Muscle layer of duodenum (tissue), 2 donors: ENCODE measurements at regions not wholly inside any gene's neighbourhood (a gene's known extent, or its start where the extent isn't known, plus 50 kb on each side); places are given as distances from the start of the nearest gene placed in this dataset.
"Not testable (repeated sequence)": the region's sequence is repeated elsewhere in the genome, so short reads cannot be mapped to it uniquely, and the experiment has no call there.

Experiments used
- H3K27ac ChIP-seq: one replicate; pipeline ENCODE4 v1.7.0; 2013; ENCODE audit warnings: mild to moderate bottlenecking, low read length
- H3K27me3 ChIP-seq: one replicate; pipeline ENCODE4 v1.7.0; 2013; ENCODE audit warnings: low read depth, mild to moderate bottlenecking, control low read depth, low read length
- H3K36me3 ChIP-seq, 2 donors: one replicate each; pipeline ENCODE4 v1.7.0; 2013; ENCODE audit warnings: low read length in 2 of 2, control low read depth in 1 of 2, mild to moderate bottlenecking in 1 of 2; ENCODE audit not compliant: insufficient read depth in 2 of 2, control insufficient read depth in 1 of 2
- H3K4me1 ChIP-seq, 2 donors: one replicate each; pipeline ENCODE4 v1.7.0; 2013; ENCODE audit warnings: low read length in 2 of 2, mild to moderate bottlenecking in 2 of 2, control low read depth in 1 of 2, moderate library complexity in 1 of 2; ENCODE audit not compliant: insufficient read depth in 2 of 2, control insufficient read depth in 1 of 2
- H3K4me3 ChIP-seq, 2 donors: one replicate each; pipeline ENCODE4 v1.7.0; 2013; ENCODE audit warnings: low read length in 2 of 2, low read depth in 1 of 2, mild to moderate bottlenecking in 1 of 2
- H3K9me3 ChIP-seq, 2 donors: one replicate each; pipeline ENCODE4 v1.7.0; 2013; ENCODE audit warnings: low read length in 2 of 2, control low read depth in 1 of 2, mild to moderate bottlenecking in 1 of 2; ENCODE audit not compliant: control insufficient read depth in 1 of 2
- donor health status: healthy.

- Histone ChIP-seq H3K4me1 (no peaks in the 10 kb centered on the region), H3K4me3 (no peak overlapping the region), H3K36me3 (no peaks in the 10 kb centered on the region), H3K27ac (no peak overlapping the region), H3K27me3 (no peaks in the 10 kb centered on the region), H3K9me3 (no peaks in the 10 kb centered on the region)
These were observed 137.7 kb upstream of the SMYD2 start for GRCh38 chr1:214143006-214143992.

GRCh38 chr1:214144521-214144920 lies 136.4 kb upstream of the SMYD2 start:
- H3K27me3 ChIP-seq, H3K4me3 ChIP-seq, H3K36me3 ChIP-seq: not testable (repeated sequence)

GRCh38 chr1:214146523-214146922 lies 134.4 kb upstream of the SMYD2 start:
- Histone ChIP-seq H3K27ac (no peak overlapping the region), H3K36me3 (no peaks in the 10 kb centered on the region), H3K27me3 (no peaks in the 10 kb centered on the region), H3K4me1 (no peaks in the 10 kb centered on the region), H3K4me3 (no peak overlapping the region), H3K9me3 (no peaks in the 10 kb centered on the region)

More at GRCh38 chr1:214144521-214144920, 136.4 kb upstream of the SMYD2 start:
- H3K9me3 ChIP-seq, H3K4me1 ChIP-seq, H3K27ac ChIP-seq: not testable (repeated sequence)

- Histone ChIP-seq H3K9me3 (no peaks in the 10 kb centered on the region), H3K27ac (no peak overlapping the region), H3K36me3 (no peaks in the 10 kb centered on the region), H3K4me1 (peaks cover 0 to 14% of the 10 kb centered on the region in 2 donors), H3K27me3 (no peaks in the 10 kb centered on the region), H3K4me3 (no peak overlapping the region)
These were observed 126.2 kb upstream of the SMYD2 start for GRCh38 chr1:214154596-214155292.

- Histone ChIP-seq H3K9me3 (no peaks in the 10 kb centered on the region), H3K4me1 (peaks cover 0 to 14% of the 10 kb centered on the region in 2 donors), H3K4me3 (no peak overlapping the region), H3K27ac (no peak overlapping the region), H3K27me3 (no peaks in the 10 kb centered on the region), H3K36me3 (no peaks in the 10 kb centered on the region)
These were observed 124.9 kb upstream of the SMYD2 start for GRCh38 chr1:214155987-214156625.

GRCh38 chr1:214164173-214164572 lies 116.8 kb upstream of the SMYD2 start:
- Histone ChIP-seq H3K27me3 (no peaks in the 10 kb centered on the region), H3K9me3 (no peaks in the 10 kb centered on the region), H3K4me1 (no peaks in the 10 kb centered on the region), H3K36me3 (no peaks in the 10 kb centered on the region), H3K27ac (no peak overlapping the region), H3K4me3 (no peak overlapping the region)

GRCh38 chr1:214165850-214166374 lies 115.0 kb upstream of the SMYD2 start:
- H3K27me3 ChIP-seq: no peaks in the 10 kb centered on the region
- no peak overlapping the region for H3K27ac ChIP-seq
- H3K9me3 ChIP-seq: no peaks in the 10 kb centered on the region
- H3K4me3 ChIP-seq: no peak overlapping the region
- H3K36me3 ChIP-seq: no peaks in the 10 kb centered on the region
- no peaks in the 10 kb centered on the region for H3K4me1 ChIP-seq

- H3K36me3 ChIP-seq: no peaks in the 10 kb centered on the region
- H3K4me1 ChIP-seq: no peaks in the 10 kb centered on the region
- no peak overlapping the region for H3K27ac ChIP-seq
- H3K4me3 ChIP-seq: no peak overlapping the region
- no peaks in the 10 kb centered on the region for H3K27me3 ChIP-seq
- no peaks in the 10 kb centered on the region for H3K9me3 ChIP-seq
These were observed 106.3 kb upstream of the SMYD2 start for GRCh38 chr1:214174508-214175199.

- H3K27ac ChIP-seq: no peak overlapping the region
- no peaks in the 10 kb centered on the region for H3K36me3 ChIP-seq
- H3K4me1 ChIP-seq: no peaks in the 10 kb centered on the region
- H3K4me3 ChIP-seq: no peak overlapping the region
- peaks cover 2% of the 10 kb centered on the region for H3K27me3 ChIP-seq
- peaks cover 4% of the 10 kb centered on the region in 2 donors for H3K9me3 ChIP-seq
These were observed 102.9 kb upstream of the SMYD2 start for GRCh38 chr1:214178102-214178501.

- Histone ChIP-seq H3K9me3 (peaks cover 4 to 6% of the 10 kb centered on the region in 2 donors), H3K36me3 (no peaks in the 10 kb centered on the region), H3K4me1 (peaks cover 0 to 7% of the 10 kb centered on the region in 2 donors), H3K4me3 (no peak overlapping the region), H3K27ac (no peak overlapping the region), H3K27me3 (peaks cover 23% of the 10 kb centered on the region)
These were observed 96.0 kb upstream of the SMYD2 start for GRCh38 chr1:214184992-214185391.
